SU-DHL-6 (cell line): ENCODE measurements at regions not wholly inside any gene's neighbourhood (a gene's known extent, or its start where the extent isn't known, plus 50 kb on each side); places are given as distances from the start of the nearest gene placed in this dataset.

Experiments
- CTCF ChIP-seq: fragments of 200-600 bp; sonication (generic); IDR thresholded peaks from one replicate; pipeline ENCODE4 v1.5.1; 2017; ENCODE audit warnings: antibody characterized with exemption, mild to moderate bottlenecking, low read length, moderate library complexity; ENCODE audit not compliant: insufficient read depth, poor library complexity, severe bottlenecking
- EZH2phosphoT487 ChIP-seq: fragments of 200-600 bp; sonication (generic), shearing (Covaris generic); conservative IDR thresholded peaks from 2 replicates; pipeline ENCODE4 v1.6.1; 2018; ENCODE audit warnings: mild to moderate bottlenecking, antibody characterized with exemption, low read length, moderate library complexity, mixed read lengths

- no peak for TF ChIP-seq CTCF
- TF ChIP-seq EZH2phosphoT487 = no peak
Measured at GRCh38 chr11:44374001-44374400, 64.1 kb upstream of the ALX4 start.
